ENCODE measurements at regions not wholly inside any gene's neighbourhood (a gene's known extent, or its start where the extent isn't known, plus 50 kb on each side); places are given as distances from the start of the nearest gene placed in this dataset.

DNA sequence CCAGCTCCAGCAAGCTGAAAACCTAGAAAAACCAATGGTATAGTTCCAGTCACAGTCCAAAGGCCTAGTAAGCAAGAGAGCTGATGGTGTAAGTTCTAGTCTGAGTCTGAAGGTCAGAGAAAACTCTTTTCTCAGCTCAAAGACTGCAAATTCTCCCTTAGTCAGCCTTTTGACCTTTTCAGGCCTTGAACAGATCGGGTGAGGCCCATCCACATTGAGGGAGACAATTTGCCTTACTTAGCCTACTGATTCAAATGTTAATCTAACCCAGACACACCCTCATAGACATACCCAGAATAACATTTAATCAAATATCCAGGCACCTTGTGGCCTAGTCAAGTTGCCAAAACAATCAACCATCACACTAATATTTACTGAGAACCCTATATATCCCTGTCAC is 110.8 kb upstream of the KCNJ3 start:
- TF ChIP-seq, protein P1, sequence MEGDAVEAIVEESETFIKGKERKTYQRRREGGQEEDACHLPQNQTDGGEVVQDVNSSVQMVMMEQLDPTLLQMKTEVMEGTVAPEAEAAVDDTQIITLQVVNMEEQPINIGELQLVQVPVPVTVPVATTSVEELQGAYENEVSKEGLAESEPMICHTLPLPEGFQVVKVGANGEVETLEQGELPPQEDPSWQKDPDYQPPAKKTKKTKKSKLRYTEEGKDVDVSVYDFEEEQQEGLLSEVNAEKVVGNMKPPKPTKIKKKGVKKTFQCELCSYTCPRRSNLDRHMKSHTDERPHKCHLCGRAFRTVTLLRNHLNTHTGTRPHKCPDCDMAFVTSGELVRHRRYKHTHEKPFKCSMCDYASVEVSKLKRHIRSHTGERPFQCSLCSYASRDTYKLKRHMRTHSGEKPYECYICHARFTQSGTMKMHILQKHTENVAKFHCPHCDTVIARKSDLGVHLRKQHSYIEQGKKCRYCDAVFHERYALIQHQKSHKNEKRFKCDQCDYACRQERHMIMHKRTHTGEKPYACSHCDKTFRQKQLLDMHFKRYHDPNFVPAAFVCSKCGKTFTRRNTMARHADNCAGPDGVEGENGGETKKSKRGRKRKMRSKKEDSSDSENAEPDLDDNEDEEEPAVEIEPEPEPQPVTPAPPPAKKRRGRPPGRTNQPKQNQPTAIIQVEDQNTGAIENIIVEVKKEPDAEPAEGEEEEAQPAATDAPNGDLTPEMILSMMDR (IDR thresholded peaks at IDR 0.05) = no peak
- TF ChIP-seq EP300 (IDR thresholded peaks at IDR 0.05) (no peak), POLR2A (IDR thresholded peaks at IDR 0.05) (no peak), POLR2AphosphoS5 (IDR thresholded peaks at IDR 0.05) (no peak)

Data from gastroesophageal sphincter (tissue), 3 donors.